ENCODE measurements at regions not wholly inside any gene's neighbourhood (a gene's known extent, or its start where the extent isn't known, plus 50 kb on each side); places are given as distances from the start of the nearest gene placed in this dataset.
"Not testable (repeated sequence)": the region's sequence is repeated elsewhere in the genome, so short reads cannot be mapped to it uniquely, and the experiment has no call there.

DNA sequence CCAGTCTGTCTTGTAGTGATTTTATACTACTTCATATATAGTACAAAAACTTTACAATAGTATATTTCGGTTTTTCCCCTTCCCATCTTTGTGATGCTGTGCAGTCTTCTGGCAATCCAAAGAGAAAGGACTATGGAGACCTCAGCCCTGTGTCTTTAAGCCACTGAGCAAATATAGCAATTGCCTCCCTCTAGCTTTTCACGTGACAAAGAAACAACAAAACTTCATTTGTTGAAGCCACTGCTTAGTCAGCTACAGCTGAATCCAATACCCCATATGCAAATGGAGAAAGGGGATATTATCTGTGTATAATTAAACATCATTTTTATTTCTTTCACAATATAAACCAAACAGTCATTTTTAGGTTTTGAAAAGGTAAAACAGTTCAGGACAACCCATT, 142.8 kb upstream of the STK32A start:
- no peak for TF ChIP-seq CTCF (IDR thresholded peaks at IDR 0.05; ENCODE audit: insufficient read depth, low read depth, low read length, missing control alignments)
- no peak for DNase-seq (ENCODE audit: low read depth)

GRCh38 chr5:147093138-147093537, 141.7 kb upstream of the STK32A start:
- DNase-seq (ENCODE audit: low read depth): no peak
- H3K4me3 ChIP-seq (ENCODE audit: low read depth, low read length): no peak overlapping the region
- TF ChIP-seq CTCF (IDR thresholded peaks at IDR 0.05; ENCODE audit: insufficient read depth, low read depth, low read length, missing control alignments): no peak

More for the DNA sequence above, 142.8 kb upstream of the STK32A start:
- no peak overlapping the region for H3K4me3 ChIP-seq (ENCODE audit: low read depth, low read length)

DNA sequence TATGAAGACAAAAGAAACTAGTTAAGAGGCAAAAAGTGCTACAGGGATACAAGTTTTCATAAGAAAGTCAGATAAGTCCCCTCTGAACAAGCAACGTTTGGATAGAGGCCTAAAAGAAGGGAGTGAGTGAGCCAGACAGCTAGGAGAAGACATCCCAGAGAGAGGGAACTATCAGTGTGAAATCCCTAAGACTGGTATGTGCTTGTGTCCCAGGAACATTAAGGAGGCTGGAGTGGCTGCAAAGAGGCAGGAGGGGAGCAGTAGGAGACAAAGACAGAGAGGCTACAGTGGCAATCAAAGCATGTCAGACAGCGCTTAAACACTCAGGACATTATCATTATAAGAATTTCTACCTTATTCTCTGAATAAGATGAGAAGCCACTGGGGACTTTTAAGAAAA, 139.1 kb upstream of the STK32A start:
- no peak overlapping the region for H3K4me3 ChIP-seq (ENCODE audit: low read depth, low read length)
- TF ChIP-seq CTCF (IDR thresholded peaks at IDR 0.05; ENCODE audit: insufficient read depth, low read depth, low read length, missing control alignments): no peak
- DNase-seq (ENCODE audit: low read depth): no peak

DNA sequence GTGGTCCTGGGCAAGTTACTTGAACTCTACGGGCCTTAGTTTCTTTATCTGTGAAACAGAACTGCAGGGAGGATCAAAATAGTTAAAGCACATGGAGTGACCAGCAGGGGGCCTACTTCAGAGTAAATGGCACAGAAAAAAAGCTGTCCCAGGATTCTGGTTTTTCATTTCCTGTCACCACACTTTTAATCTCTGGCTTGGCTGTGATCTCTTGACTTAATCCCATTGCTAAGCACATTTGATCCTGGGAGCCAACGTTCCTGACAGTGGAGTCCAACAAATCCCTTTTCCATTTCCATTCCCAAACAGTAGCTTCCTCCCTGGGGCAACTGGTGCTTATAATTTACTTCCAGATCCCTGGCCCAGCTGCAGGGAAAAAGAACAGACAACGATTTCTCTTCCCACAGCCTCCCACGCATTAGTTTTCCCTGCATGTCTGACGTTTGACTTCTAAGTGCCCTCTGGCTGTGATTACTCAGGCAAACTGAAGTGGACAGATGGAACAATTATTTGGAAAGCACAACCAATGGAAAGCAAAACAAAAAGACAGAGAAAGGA, 136.5 kb upstream of the STK32A start:
- peak; percentile 46 for DNase-seq (ENCODE audit: low read depth)
- TF ChIP-seq CTCF (IDR thresholded peaks at IDR 0.05; ENCODE audit: insufficient read depth, low read depth, low read length, missing control alignments): peak; percentile 53
- H3K4me3 ChIP-seq (ENCODE audit: low read depth, low read length): no peak overlapping the region

DNA sequence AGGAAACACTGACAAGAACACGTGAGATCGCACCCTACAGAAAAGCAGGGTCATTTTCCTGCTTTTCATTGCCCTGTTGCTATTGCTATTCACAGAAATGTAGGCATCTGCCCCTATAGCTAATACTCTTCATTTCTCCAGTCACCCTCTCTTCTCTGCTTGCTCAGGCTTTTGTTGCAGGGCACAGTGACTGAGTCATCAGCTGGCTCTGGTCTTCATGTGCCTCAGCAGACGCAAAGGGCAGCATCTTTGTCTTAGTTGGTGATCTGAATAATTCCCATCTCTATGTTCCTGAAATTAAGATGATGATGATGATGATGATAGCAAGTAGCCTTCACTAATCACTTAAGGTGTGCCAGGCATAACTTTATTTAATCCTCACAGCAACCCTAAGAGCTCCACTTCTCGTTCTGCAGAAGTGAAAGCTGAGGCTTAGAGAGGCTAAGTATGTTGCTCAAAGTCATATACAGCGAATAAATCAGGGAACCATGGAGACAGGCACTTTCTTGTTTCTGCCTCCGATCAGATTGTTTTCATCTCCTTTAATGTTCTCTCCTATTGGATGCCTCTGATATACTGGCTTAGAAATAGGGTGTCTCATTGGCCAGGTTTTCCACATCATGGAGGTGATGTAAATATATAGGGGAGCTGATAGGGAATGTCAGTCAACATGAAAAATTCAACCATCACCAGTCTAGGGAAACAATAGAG, 133.0 kb upstream of the STK32A start:
- DNase-seq (ENCODE audit: low read depth): no peak
- TF ChIP-seq CTCF (IDR thresholded peaks at IDR 0.05; ENCODE audit: insufficient read depth, low read depth, low read length, missing control alignments): no peak
- no peak overlapping the region for H3K4me3 ChIP-seq (ENCODE audit: low read depth, low read length)

- no peak for DNase-seq (ENCODE audit: low read depth)
- no peak overlapping the region for H3K4me3 ChIP-seq (ENCODE audit: low read depth, low read length)
- no peak for TF ChIP-seq CTCF (IDR thresholded peaks at IDR 0.05; ENCODE audit: insufficient read depth, low read depth, low read length, missing control alignments)
These were observed 121.9 kb upstream of the STK32A start for GRCh38 chr5:147112899-147113298.

DNA sequence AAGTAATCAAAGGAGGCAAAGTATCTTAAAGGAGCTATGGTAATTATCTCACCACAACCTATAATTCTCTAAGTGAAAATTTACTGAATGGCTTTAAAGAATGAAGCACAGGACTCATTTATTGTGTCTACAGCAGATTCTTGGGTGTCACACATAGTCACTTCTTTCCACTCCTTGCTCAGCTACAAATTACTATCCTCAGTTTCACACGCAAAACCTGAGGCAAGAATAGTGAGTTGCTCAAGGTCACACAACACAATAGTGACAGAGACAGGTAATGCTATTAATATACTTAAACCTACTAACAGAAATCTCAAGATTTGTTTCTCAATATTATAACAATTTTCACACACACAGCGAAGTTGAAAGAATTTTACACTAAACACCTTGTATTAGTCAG, 120.9 kb upstream of the STK32A start:
- no peak for TF ChIP-seq CTCF (IDR thresholded peaks at IDR 0.05; ENCODE audit: insufficient read depth, low read depth, low read length, missing control alignments)
- DNase-seq (ENCODE audit: low read depth): no peak

GRCh38 chr5:147139759-147140158, 95.1 kb upstream of the STK32A start:
- not testable (repeated sequence) for H3K4me3 ChIP-seq (ENCODE audit: low read depth, low read length); DNase-seq (ENCODE audit: low read depth)

More for the DNA sequence above, 120.9 kb upstream of the STK32A start:
- H3K4me3 ChIP-seq (ENCODE audit: low read depth, low read length): no peak overlapping the region

Measured in GM12865 (cell line).